GM19328 (cell line): ENCODE measurements at regions not wholly inside any gene's neighbourhood (a gene's known extent, or its start where the extent isn't known, plus 50 kb on each side); places are given as distances from the start of the nearest gene placed in this dataset.
"Not testable (repeated sequence)": the region's sequence is repeated elsewhere in the genome, so short reads cannot be mapped to it uniquely, and the experiment has no call there.

Experiments used
- ATAC-seq: cut with Tn5 transposase; IDR thresholded peaks from one replicate; pipeline ENCODE4 v1.9.1; 2021; ENCODE audit warnings: mild to moderate bottlenecking, moderate library complexity; ENCODE audit not compliant: unreplicated experiment

DNA sequence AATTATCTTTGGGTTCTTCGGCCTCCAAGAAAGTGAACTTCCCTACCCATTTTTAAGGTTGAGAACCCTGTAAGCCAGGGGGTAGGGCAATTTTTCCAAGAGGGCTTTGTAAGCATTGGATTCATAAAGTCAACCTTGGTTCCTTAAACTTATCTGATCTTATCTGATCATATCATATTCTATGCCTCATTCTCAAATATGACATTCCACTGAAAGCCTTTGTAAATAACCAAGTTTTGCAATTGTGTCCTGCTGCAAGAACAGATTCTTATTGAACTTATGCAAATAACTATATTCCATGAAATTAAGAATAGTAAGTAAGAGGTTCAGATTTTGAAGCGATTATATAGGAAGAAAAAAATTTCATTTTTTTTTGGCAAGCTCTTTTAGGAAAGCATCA lies 649.5 kb downstream of the LRRC70 start:
- ATAC-seq = no peak

DNA sequence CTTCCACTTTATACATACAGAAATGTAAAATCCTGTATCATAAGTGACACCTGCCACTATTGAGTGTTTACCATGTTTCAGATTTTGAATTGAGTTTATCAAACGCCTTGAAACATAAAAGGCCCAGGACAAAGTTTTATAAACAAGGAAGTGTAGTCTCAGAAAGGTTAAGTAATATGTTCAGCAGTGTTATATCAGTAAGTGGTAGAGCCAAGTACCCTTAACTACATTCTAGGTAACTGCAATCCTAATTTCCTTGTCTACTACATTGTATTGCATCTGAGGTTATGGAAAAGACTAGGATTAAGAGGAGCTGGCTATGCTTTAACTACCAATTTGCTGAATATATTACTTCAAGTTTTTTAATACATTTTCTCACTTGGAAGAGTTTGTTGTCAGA lies 641.6 kb downstream of the LRRC70 start:
- ATAC-seq = no peak

DNA sequence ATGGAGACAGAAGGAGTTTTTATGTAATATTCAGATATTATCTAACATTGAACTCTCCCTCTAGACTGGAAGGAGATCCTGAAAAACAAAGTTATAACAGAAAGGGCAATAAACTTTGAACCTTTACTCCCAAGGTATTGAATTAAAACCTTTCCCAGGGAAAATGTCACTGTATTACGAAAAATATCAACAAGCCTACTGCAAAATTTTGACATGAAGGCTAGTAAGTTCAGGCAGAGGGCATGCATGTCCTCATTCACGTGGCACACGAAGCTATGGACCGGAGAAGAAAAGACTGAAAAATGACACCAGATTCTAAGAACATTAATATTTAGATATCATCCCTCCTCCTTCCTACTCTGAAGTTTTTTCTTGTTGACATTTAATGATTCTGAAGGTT lies 638.8 kb downstream of the LRRC70 start:
- no peak for ATAC-seq

DNA sequence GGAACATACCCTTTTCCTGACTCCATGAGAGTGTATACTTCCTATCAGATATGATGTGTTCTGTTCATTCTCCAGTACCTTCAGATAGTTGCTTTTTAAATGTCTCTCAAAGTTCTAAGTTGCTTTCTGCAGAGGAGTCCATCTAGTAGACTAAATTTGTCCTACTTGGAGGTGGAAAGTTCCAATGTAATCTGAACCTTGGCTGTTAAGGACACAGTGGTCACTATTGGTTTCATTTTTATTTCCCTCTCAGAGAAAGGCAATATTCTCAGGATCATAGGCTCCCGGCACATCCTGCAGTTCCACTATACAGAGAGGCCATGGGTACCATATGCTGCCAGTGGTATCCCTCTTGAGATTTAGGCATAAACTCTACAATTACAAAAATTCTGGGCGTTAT lies 634.6 kb downstream of the LRRC70 start:
- ATAC-seq = no peak

DNA sequence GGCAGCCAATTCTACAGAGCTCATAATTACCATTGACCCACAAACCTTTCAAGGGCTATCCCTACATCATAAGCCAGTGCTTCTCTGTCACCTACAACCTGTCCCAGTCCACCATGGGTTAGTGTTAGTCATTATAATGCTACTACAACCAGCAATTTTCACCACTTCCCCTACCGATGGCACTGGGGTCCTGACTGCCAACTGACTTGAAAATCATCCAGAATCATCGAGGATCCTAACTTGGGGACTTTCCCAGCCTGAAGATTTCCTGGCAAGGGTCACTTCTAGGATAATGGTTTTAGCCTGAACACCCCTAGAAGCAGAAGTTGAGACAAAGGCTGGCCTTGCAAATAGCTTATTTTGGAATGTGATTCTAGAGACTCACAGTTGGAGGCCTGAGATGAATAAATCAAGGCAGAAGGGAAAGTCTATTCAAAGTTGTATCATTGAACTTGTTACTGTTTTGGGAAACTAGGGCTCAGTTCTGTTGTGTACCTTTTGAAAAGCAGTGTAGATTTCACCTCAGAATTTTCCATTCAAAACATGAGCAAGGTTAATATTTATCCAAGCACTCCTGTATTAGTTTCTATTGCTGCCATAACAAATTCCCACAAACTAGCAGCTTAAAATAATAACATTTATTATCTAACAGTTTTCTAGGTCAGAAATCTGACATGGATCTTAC lies 633.0 kb downstream of the LRRC70 start:
- ATAC-seq = no peak

DNA sequence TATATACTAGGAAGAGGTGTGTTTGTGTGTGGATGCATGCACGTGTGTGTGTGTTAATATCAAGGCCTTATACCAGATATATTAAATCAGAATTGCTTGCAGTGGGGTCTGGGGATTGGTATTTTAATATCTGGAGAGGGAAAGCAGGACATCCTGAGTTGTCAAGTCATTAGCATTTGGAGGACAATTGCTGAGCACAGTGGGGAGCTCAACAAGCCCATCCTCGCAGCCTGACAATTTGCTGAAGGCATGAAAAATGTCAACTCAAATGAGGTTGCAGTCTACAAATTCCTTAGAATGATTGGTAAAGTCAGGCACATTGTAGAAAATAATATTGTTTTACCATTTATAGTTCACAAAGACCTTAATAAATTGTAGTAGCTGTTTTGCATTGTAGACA lies 627.4 kb downstream of the LRRC70 start:
- ATAC-seq = no peak

DNA sequence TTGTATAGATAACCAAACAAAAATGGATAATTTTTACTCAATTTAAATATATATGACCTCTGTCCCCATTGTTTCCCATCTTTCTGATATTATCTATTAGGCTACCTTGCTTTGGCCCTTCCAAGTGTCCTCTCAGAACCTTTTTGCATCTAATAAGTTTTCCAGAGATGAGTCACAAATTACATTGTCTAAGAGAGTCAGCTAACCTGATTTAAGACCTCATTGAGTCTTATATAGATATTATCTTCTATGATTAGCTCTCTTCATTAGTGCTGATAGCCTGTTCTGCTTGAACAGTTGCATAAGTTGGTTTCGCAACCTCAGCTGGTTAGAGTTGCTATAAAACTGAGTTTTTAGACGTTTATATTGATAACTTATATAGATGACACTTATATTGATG lies 623.1 kb downstream of the LRRC70 start:
- ATAC-seq = no peak

DNA sequence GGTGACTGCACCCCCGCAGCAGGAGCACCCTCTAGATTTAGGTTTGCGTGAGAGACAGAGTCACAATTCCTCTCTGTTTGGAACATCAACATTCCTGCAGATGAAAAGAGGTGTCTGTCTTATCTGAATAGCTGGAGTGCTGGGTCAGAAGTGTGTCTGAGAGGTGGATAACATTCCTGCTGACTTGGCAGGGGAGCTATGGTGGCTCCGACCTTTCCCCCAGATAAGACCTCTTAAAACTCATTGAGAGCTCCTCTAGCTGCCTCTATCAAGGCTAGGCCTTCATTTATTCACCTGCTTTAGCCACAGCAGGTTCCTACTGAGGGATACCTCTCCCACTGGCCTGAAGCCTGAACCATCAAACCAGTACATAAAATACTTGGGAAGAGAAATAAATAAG lies 615.5 kb downstream of the LRRC70 start:
- no peak for ATAC-seq

DNA sequence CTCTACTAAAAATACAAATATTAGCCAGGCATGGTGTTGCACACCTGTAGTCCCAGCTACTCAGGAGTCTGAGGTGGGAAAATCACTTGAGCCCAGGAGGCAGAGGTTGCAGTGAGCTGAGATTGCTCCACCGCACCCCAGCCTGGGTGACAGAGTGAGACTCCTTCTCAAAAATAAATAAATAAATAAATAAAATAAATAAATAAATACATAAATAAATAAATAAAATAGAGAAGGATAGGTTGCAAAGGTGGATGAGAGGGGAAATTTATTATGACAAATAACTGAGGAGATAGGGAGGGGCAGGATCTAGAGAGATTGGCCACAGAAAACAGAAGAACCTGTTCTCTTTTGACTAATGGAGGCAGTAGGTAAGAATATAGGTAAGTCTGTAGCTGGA lies 601.6 kb downstream of the LRRC70 start:
- ATAC-seq = not testable (repeated sequence)

DNA sequence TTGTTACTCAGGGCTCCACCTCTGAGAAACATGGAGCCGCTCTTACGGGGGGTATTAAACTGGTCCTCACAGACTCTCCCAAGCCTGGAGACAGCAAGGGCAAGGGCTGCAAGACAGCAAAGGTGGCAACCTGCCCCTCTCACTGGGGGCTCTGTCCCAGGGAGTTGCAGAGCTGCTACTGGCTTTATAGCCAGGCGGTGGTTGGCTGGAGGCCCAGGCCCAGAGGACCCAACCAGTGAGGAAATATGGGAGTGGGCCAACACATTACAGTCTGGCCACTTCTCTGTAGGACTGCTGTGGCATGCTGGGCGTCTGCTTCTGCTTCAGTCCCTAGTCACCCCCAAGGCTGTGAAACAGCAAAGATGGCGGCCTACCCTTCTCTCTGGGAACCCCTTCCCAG lies 597.2 kb downstream of the LRRC70 start:
- no peak for ATAC-seq

DNA sequence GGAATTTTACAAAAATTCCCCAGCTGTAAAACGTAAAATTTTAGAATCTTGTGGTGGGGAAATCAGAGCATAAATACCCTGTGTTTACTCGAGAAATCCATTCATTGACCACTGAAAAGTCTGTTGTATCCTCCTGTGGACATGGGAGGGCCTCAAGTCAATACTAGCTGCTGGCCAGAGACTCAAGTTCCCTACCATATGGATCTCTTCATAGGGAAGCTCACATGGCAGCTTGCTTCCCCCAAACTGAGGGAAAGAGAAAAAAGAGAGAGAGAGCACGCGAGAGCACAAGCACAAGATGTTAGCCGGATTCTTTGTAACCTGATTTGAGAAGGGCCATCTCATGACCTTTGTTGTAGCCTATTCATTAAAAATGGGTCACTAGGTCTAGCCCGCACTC lies 591.9 kb downstream of the LRRC70 start:
- no peak for ATAC-seq

DNA sequence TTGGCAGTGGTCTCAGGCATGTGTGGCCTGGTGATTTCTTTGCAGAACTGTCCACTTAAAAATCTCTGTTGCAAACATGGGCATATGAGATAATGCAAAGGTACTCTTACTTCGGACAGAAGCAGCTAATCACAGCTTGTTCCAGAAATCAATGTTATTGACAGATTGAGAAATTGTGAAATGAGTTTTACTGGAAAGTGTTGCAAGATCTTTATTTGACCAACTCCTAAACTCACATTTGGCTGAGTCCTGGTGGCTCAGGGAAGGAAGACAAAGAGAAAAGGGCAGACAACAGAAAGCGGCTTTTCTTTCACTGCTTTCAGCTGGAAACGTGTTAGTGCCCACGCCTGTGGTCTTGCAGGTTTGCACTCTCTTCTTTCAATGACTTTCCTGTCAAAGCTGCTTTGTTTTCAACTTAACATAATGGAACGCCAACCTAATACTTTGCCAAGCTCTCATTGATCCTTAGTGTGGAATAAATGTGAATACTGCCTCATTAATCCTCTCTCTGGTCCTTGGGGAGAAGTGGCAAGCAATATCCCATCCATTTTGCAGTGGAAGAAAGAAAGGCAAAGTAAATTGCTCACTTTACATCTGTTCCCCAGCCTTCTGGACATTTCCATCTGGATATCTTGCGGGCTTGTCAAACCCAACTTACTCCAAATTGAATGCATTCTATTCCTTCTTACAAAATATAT lies 586.4 kb downstream of the LRRC70 start:
- ATAC-seq = no peak

DNA sequence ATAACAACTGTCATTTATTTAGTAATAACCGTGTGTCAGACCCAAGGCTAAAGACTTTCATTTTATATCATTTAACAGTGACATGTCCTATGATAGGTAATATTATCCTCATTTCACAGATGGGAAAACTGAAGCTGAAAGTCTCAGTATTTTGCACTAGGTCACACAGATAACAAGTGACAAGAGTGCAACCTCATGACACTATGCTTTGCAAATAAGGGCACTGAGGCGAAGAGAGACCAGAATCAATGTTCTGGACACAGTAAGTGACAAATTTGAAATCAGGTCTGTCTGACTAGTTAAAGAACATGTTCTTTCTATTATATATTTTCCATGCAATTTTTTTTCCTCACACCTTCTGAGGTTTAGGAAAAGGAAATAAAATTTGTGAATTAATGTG lies 585.7 kb downstream of the LRRC70 start:
- ATAC-seq = no peak

DNA sequence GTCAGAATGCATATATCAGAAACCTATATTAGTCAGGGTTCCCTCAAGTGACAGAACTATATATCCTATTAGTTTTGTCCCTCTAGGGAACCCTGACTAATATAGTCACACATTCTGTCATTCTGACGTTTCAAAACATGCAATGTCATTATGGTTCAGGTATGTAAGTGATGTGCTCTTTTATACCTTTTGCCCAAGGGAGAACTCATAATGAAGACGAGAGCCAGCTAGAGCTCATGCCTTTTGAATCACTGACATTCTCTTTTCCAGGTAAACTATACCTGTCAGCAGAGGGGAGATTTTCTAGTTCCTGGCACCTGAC lies 576.7 kb downstream of the LRRC70 start:
- ATAC-seq = no peak

DNA sequence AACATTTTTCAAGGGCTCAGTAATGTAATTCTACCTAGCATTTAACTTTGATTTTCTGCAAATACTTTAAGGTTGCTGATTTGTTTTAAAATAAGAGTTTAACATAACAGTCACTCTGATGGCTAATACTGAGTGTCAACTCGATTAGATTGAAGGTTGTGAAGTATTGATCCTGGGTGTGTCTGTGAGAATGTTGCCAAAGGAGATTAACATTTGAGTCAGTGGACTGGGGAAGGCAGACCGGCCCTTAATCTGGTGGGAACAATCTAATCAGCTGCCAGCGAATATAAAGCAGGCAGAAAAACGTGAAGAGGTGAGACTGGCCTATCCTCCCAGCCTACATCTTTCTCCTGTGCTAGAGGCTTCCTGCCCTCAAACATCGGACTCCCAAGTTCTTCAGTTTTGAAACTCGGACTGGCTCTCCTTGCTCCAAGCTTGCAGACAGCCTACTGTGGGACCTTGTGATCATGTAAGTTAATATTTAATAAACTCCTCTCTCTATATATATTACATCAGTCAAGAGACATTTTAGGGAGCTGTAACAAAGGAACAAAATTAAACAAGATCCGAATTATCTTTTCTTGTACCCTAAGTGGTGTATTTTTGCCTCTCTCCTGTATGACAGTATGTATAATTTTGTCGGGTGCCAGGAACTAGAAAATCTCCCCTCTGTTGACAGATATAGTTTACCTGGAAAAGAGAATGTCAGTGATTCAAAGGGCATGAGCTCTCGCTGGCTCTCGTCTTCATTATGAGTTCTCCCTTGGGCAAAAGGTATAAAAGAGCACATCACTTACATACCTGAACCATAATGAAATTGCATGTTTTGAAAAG lies 576.1 kb downstream of the LRRC70 start:
- ATAC-seq = no peak

DNA sequence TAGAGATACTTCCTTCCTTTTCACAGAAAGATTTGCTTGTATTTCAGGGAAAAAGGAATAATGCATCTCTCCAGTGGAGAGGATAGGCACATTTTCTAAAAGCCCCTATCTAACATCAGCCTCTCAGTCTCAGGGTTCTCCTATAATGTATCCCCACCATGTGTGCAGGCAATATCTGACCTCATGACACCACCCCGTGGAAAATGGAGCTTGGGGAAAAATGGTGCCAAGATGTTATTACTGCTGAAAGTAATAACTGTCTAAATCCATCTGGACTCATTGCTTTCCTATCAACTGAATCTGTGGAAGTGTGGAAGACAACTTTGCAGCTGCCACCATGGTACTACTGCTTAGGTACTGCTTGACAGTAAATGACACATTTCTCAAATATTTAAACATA lies 574.3 kb downstream of the LRRC70 start:
- ATAC-seq = no peak

DNA sequence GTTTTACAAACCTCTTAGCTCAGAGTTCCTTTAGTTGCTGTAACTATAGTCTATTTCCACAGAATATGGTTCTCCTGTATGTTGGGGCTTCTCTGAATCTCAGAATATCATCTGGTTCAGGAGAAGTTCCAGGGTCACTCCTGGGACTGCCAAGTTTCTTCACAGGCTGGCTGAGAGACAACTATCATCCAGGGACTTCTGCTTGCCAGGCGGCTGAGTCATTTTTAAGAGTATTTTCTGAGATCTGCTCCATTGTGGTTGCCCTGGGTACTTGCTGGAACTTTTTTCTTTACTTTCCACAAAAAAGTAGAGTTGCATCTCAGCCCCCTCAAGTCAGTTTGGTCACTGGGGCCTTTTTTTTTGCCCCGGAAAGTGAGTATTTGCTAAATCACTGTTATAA lies 566.5 kb downstream of the LRRC70 start:
- no peak for ATAC-seq

DNA sequence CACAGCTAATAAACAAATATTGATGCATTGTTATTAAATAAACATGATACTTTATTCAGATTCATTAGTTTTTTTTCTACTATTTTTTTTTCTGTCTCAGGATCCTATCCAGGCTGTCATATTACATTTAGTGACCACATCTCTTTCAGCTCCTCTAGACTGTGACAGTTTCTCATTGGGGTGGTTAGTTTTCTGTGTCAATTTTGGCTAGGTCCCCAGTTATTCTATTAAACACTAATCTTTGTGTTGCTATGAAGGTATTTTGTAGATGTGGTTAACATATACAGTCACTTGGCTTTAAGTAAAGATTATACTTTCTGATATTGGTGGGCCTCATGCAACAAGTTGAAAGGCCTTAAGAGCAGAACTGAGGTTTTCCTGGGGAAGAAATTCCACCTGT lies 563.0 kb downstream of the LRRC70 start:
- no peak for ATAC-seq

DNA sequence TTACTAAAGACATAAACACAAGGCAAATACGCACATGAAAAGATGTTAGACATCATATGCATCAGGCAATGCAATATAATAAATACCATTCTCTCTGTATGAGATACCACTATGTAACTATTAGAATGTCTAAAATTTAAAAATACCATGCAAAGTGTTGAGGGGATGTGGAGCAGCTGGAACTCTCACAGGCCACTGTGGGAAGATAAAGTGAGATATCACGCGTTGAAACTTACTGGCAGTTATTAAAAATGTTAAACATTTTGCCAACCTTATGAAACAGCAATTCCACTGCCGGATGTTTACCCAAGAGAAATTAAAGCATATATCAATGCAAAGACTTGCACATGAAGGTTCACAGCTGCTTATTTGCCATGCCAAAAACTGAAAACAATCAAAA lies 556.7 kb downstream of the LRRC70 start:
- ATAC-seq = no peak

DNA sequence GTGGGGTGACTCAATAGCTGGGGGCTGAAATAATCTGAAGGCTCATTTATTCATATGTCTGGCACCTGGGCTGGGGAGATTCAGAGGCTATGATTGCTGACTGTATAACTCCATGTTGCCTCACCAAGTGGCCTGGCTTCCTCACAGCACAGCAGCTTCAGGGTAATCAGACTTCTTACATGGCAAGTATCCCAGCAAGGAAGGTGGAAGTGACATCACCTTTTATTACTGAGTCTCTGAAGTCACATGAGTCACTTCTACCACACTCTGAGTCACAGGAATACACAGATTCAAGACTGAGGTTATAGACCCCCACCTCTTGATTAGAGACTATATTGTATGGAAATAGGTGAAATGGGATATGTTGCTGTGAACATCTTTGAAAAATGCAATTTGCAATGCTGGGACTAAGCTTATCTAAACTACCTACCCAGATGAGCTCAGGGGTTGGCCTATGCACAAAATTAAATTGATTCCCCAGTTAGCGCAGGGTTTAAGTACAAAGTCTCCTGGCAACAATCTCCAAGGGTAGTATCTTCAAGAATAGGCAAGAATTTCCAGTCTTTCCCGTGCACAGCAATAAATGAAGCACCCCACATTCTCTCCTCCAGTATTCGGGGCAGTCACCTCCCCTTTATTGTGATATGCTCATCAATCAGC lies 553.1 kb downstream of the LRRC70 start:
- no peak for ATAC-seq

DNA sequence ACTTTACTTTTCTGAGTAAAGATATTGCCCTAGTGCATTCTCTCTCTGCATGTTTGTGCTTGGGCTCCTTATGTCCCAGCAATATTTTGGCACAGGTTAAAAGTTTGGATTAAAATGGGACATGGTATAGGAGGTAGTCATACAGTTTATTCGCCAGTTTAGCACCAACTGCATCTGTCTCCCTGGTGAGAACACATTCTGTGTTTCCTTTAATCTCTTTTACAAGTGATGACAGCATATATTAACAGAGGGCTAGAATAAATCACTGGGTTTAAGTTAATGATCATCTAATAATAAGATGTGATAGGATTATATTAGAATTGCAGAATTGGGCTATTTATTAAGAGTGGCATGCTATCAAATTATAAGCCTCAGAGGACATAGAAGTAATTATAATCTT lies 550.1 kb downstream of the LRRC70 start:
- ATAC-seq = no peak

DNA sequence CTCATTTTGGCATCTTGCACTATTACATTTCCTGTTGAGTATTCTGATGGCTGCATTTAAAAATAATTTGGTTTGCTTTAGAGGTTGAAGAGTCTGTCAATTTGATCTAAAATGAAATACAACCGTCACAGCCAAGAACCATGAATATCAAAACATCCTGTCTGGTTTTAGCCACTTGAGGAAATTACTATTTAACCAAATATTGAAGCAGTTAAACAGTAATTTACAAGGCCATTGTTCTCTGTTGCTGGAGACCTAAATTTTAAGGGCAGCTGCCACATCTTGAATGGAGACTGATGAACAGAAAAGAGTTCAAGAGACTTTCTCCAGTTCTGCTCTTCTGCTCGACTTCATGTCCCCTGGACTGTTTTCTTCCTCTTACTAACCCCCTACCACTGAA lies 549.4 kb downstream of the LRRC70 start:
- ATAC-seq = no peak
